ENCODE measurements at regions not wholly inside any gene's neighbourhood (a gene's known extent, or its start where the extent isn't known, plus 50 kb on each side); places are given as distances from the start of the nearest gene placed in this dataset.

DNA sequence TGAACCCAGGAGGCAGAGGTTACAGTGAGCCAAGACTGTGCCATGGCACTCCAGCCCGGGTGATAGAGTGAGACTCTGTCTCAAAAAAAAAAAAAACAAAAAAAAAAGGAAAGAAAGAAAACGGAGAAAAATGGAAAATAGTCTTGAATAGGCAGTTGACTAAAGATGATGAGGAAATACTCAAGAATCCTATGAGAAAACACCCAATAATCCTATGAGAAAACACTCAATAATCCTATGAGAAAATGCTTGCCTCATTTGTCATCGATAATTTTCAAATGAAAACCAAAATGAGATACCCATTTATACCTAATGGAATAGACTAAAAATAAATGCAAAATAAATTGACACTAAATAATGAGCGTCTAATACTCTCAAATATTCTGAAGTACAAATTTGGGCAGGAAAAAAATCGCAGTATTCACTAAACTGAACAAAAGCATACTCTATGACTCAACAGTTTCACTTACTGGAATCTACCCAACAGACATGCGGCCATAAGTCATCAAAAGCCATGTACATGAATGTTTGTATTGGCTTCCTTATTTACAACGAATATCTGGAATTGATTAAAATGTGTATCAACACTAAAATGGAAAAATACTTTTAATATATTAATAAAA lies 733.9 kb upstream of the CHRM3 start:
- TF ChIP-seq POLR2A (IDR thresholded peaks at IDR 0.05; ENCODE audit: low read length) (no peak), ZC3H11A (IDR thresholded peaks at IDR 0.05) (no peak), SMC3 (IDR thresholded peaks at IDR 0.05) (no peak), RAD21 (conservative IDR thresholded peaks at IDR 0.05 in 1 of 2, IDR thresholded peaks at IDR 0.05 in 1 of 2) (no peak), ZSCAN20 (CRISPR knock-in tag; IDR thresholded peaks at IDR 0.05) (no peak), RNF2 (IDR thresholded peaks at IDR 0.05; ENCODE audit: borderline replicate concordance, low read depth) (no peak), EP300 (IDR thresholded peaks at IDR 0.05) (no peak), MYC (IDR thresholded peaks at IDR 0.05; ENCODE audit: borderline replicate concordance, low read length) (no peak)
- TF ChIP-seq, protein P1, sequence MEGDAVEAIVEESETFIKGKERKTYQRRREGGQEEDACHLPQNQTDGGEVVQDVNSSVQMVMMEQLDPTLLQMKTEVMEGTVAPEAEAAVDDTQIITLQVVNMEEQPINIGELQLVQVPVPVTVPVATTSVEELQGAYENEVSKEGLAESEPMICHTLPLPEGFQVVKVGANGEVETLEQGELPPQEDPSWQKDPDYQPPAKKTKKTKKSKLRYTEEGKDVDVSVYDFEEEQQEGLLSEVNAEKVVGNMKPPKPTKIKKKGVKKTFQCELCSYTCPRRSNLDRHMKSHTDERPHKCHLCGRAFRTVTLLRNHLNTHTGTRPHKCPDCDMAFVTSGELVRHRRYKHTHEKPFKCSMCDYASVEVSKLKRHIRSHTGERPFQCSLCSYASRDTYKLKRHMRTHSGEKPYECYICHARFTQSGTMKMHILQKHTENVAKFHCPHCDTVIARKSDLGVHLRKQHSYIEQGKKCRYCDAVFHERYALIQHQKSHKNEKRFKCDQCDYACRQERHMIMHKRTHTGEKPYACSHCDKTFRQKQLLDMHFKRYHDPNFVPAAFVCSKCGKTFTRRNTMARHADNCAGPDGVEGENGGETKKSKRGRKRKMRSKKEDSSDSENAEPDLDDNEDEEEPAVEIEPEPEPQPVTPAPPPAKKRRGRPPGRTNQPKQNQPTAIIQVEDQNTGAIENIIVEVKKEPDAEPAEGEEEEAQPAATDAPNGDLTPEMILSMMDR (IDR thresholded peaks at IDR 0.05): no peak
- TF ChIP-seq, protein P2, sequence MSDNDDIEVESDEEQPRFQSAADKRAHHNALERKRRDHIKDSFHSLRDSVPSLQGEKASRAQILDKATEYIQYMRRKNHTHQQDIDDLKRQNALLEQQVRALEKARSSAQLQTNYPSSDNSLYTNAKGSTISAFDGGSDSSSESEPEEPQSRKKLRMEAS (IDR thresholded peaks at IDR 0.05): no peak
- TF ChIP-seq, protein P3, sequence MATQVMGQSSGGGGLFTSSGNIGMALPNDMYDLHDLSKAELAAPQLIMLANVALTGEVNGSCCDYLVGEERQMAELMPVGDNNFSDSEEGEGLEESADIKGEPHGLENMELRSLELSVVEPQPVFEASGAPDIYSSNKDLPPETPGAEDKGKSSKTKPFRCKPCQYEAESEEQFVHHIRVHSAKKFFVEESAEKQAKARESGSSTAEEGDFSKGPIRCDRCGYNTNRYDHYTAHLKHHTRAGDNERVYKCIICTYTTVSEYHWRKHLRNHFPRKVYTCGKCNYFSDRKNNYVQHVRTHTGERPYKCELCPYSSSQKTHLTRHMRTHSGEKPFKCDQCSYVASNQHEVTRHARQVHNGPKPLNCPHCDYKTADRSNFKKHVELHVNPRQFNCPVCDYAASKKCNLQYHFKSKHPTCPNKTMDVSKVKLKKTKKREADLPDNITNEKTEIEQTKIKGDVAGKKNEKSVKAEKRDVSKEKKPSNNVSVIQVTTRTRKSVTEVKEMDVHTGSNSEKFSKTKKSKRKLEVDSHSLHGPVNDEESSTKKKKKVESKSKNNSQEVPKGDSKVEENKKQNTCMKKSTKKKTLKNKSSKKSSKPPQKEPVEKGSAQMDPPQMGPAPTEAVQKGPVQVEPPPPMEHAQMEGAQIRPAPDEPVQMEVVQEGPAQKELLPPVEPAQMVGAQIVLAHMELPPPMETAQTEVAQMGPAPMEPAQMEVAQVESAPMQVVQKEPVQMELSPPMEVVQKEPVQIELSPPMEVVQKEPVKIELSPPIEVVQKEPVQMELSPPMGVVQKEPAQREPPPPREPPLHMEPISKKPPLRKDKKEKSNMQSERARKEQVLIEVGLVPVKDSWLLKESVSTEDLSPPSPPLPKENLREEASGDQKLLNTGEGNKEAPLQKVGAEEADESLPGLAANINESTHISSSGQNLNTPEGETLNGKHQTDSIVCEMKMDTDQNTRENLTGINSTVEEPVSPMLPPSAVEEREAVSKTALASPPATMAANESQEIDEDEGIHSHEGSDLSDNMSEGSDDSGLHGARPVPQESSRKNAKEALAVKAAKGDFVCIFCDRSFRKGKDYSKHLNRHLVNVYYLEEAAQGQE (IDR thresholded peaks at IDR 0.05): no peak
